Kidney epithelial cell (primary cell): ENCODE measurements at regions not wholly inside any gene's neighbourhood (a gene's known extent, or its start where the extent isn't known, plus 50 kb on each side); places are given as distances from the start of the nearest gene placed in this dataset.
"Not testable (repeated sequence)": the region's sequence is repeated elsewhere in the genome, so short reads cannot be mapped to it uniquely, and the experiment has no call there.

Experiments
- DNase-seq: peaks from one replicate; pipeline ENCODE4 v3.0.0-alpha.2; 2010; ENCODE audit warnings: low read depth
- H3K27me3 ChIP-seq: 2 replicates; pipeline ENCODE4 v1.6.0; 2011; ENCODE audit warnings: low read length; ENCODE audit not compliant: control insufficient read depth, insufficient read depth
- H3K36me3 ChIP-seq: 2 replicates; pipeline ENCODE4 v1.5.1; 2011; ENCODE audit warnings: low read length; ENCODE audit not compliant: control insufficient read depth, insufficient read depth
- H3K4me3 ChIP-seq: 2 replicates; pipeline ENCODE4 v1.5.1; 2011; ENCODE audit warnings: low read depth, mild to moderate bottlenecking, control low read depth, low read length
- TF ChIP-seq, protein P1 (sequence below): IDR thresholded peaks from 2 replicates; pipeline ENCODE4 v1.5.1; 2011; ENCODE audit warnings: mild to moderate bottlenecking, moderate library complexity, low read length, control low read depth, inconsistent platforms; ENCODE audit not compliant: insufficient read depth, poor library complexity, severe bottlenecking

DNA sequence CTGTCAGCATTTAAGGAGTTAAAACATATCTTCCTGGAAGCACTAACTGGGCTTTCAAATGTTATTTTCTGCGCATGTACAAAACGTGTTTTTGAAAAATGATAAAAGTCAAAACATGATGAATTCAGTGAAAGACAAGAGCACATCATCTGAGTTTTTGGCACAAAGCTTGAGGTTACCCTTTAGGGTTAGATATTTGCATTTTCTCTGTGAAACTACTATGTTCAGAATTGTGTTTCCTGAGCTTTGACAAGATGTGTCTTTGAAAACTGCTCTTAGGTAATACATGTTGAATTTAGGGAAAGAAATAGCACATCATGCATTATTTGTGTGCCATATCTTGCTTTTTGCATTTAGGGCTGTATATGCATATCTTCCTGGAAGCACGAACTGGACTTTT lies 79.0 kb downstream of the ASCL4 start:
- Histone ChIP-seq H3K27me3 (peaks cover 2% of the 10 kb centered on the region), H3K4me3 (no peak overlapping the region), H3K36me3 (no peaks in the 10 kb centered on the region)
- no peak for DNase-seq
- TF ChIP-seq, protein P1, sequence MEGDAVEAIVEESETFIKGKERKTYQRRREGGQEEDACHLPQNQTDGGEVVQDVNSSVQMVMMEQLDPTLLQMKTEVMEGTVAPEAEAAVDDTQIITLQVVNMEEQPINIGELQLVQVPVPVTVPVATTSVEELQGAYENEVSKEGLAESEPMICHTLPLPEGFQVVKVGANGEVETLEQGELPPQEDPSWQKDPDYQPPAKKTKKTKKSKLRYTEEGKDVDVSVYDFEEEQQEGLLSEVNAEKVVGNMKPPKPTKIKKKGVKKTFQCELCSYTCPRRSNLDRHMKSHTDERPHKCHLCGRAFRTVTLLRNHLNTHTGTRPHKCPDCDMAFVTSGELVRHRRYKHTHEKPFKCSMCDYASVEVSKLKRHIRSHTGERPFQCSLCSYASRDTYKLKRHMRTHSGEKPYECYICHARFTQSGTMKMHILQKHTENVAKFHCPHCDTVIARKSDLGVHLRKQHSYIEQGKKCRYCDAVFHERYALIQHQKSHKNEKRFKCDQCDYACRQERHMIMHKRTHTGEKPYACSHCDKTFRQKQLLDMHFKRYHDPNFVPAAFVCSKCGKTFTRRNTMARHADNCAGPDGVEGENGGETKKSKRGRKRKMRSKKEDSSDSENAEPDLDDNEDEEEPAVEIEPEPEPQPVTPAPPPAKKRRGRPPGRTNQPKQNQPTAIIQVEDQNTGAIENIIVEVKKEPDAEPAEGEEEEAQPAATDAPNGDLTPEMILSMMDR = no peak

DNA sequence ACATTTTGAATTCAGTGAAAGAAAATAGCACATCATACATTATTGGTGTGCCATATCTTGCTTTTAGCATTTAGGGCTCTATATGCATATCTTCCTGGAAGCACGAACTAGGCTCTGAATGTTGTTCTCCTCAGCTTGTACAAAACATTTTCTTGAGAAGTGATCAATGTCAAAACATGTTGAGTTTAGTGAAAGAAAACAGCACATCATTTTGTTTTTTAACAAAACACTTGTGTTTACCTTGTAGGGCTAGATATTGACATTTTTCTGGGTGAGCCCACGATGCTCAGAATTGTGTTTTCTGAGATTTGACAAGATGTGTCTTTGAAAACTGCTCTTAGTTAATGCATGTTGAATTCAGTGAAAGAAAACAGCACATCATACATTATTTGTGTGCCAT lies 81.0 kb downstream of the ASCL4 start:
- TF ChIP-seq, protein P1 = no peak
- Histone ChIP-seq H3K27me3 (peaks cover 2% of the 10 kb centered on the region), H3K36me3 (no peaks in the 10 kb centered on the region), H3K4me3 (no peak overlapping the region)
- no peak for DNase-seq

DNA sequence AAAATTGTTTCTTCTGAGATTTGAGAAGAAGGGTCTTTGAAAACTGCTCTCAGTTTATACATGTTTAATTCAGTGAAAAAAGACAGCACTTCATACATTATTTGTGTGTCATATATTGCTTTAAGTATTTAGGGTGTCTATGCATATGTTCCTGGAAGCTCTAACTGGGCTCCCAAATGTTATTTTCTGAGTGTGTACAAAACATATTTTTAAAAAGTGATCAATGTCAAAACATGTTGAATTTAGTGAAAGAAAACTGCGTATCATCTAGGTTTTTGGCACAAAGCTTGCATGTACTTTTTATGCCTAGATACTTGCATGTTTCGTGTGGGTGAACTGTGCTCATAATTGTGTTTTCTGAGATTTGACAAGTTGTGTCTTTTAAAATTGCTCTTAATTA lies 81.6 kb downstream of the ASCL4 start:
- no peak for DNase-seq
- H3K4me3 ChIP-seq = no peak overlapping the region
- H3K36me3 ChIP-seq = no peaks in the 10 kb centered on the region
- TF ChIP-seq, protein P1 = no peak
- H3K27me3 ChIP-seq = peaks cover 2% of the 10 kb centered on the region

- DNase-seq = no peak
- TF ChIP-seq, protein P1 = no peak
- peaks cover 2% of the 10 kb centered on the region for H3K27me3 ChIP-seq
- H3K4me3 ChIP-seq = no peak overlapping the region
- no peaks in the 10 kb centered on the region for H3K36me3 ChIP-seq
Observed at GRCh38 chr12:107857191-107857590, 82.7 kb downstream of the ASCL4 start.

DNA sequence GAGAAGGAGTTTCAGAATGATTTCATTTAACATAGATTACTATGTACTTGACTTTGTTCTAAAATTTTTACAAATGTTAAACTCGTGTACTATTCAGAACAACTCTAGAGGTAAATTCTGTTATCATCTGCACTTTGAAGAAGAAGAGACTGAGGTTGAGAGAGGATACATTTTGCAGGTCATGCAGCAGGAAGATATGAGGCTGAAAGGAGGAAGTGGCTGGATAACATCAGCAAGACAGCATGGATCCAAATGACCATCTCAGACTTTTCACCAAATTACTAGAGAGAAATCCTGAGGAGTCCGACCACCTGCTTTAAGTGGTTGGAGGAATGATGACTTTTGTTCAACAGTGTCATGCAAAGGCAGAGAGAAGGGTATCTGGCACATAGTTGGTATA lies 84.9 kb downstream of the ASCL4 start:
- Histone ChIP-seq H3K36me3 (no peaks in the 10 kb centered on the region), H3K27me3 (peaks cover 7% of the 10 kb centered on the region), H3K4me3 (no peak overlapping the region)
- no peak for DNase-seq
- TF ChIP-seq, protein P1 = no peak

DNA sequence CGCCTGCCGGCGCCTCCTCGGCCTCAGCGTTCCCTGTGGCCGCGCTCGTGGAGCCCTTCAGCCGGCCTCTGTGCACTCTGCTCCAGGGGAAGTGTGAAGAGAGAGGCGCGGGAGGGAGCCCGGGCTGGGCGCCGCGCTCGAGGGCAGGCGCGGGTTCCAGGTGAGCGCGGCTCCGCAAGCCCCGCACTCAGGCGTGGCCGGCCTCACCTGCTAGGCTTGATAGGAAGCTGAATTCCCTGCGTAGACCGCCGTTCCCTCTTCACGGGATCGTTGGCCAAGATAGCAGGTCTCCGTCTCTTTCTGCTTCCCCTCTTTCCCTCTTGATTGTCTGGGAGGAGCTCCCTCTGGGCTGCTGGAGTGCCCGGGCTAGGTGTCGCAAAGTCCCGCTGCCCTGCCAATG lies 89.7 kb downstream of the ASCL4 start:
- no peak for DNase-seq
- H3K27me3 ChIP-seq = peaks cover 15% of the 10 kb centered on the region
- TF ChIP-seq, protein P1 = no peak
- H3K4me3 ChIP-seq = no peak overlapping the region
- H3K36me3 ChIP-seq = no peaks in the 10 kb centered on the region

- not testable (repeated sequence) for H3K4me3 ChIP-seq, DNase-seq, H3K36me3 ChIP-seq
- H3K27me3 ChIP-seq = peaks cover 14% of the 10 kb centered on the region
Observed at GRCh38 chr12:107864727-107865126, 90.2 kb downstream of the ASCL4 start.
